Bone marrow (tissue), 2 donors: ENCODE measurements at regions not wholly inside any gene's neighbourhood (a gene's known extent, or its start where the extent isn't known, plus 50 kb on each side); places are given as distances from the start of the nearest gene placed in this dataset.
"Not testable (repeated sequence)": the region's sequence is repeated elsewhere in the genome, so short reads cannot be mapped to it uniquely, and the experiment has no call there.

Experiments used
- DNase-seq, 2 donors: peaks; one replicate each; lab custom pipeline; 2025; lab: John Stamatoyannopoulos, UW

GRCh38 chr4:54574500-54574899, 83.3 kb upstream of the KIT start:
- no peak for DNase-seq

GRCh38 chr4:54575919-54576318, 81.8 kb upstream of the KIT start:
- no peak for DNase-seq

- no peak for DNase-seq
Measured at GRCh38 chr4:54581807-54582206, 76.0 kb upstream of the KIT start.

DNA sequence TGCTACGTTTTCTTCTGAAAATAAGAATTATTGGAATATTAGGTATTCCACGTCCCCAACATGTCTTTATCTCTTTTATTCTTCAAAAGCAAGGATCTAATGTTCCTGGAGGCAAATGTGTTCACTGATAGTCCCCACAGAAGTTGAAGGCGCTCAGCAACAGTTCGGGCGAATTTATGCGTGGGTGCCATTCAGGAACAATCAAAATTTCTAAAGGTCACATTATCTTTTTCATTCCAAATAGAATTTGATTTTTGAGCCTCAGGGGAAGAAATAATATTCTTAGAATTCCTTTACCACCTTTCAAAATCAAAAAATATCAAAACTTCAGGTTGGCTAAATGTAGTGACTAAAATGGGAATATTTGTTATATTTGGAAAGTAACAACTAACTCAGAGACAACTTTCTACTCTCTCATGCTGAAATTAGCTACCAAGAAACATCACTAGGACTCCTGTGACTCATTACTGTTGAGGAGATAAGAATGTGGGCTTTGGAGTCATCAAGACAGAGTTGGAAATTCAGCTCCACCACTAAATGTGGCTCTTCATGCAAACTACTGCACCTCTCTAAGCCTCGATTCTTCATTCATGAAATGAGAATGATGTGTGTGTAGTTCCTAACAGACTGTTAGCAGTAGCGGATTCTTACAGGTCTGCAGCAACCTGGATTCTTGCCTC, 72.3 kb upstream of the KIT start:
- no peak for DNase-seq

- no peak for DNase-seq
Measured at GRCh38 chr4:54586320-54586955, 71.3 kb upstream of the KIT start.

- no peak for DNase-seq
Measured at GRCh38 chr4:54587107-54587891, 70.5 kb upstream of the KIT start.

GRCh38 chr4:54588404-54588803, 69.4 kb upstream of the KIT start:
- no peak for DNase-seq

DNA sequence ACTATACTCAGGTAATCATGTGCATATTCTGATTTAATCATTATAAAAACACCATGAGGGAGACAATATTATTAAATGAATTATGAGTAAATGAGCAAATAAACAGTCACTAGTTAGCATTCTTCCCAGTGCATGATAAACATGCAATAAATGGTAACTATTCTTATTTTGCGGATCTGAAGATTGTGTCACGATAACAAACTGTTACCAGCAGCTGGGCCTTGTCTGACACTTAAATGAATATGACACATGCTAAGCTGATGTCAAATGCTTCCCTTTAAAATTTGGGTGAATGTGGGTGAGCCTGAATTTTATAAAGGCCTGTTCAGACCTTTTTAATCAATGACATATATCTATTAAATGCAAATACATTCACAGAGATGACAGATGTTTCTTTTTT, 68.2 kb upstream of the KIT start:
- DNase-seq: no peak

- DNase-seq: no peak
Measured at GRCh38 chr4:54593795-54594322, 63.9 kb upstream of the KIT start.

DNA sequence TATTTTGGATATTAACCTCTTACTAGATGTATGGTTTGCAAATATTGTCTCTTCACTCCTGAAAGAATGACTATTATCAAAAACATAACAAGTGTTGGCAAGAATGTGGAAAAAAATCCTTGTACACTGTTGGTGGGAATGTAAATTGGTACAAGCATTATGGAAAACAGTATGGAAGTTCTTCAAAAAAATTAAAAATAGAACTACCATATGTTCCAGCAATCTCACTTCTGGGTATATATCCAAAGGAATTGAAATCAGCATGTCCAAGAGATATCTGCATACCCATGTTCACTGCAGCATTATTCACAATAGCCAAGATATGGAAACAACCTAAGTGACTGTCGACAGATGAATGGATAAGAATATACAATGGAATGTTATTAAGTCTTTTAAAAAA, 61.6 kb upstream of the KIT start:
- DNase-seq: no peak

DNA sequence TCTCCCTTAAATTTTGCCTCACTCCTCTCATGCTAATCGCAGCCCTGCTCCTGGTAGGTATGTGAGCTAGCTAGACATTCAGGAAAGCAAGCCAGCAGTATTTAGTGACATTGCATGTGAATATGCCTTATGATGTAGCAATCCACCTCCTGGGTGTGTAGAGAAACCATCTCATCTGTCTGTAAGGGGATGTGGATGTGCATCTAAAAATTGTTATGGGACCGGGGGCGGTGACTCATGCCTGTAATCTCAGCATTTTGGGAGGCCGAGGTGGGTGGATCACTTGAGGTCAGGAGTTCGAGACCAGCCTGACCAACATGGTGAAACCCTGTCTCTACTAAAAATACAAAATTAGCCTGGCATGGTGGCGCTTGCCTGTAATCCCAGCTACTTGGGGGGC, 60.1 kb upstream of the KIT start:
- DNase-seq: not testable (repeated sequence)

- DNase-seq: not testable (repeated sequence)
Measured at GRCh38 chr4:54602175-54602574, 55.6 kb upstream of the KIT start.

DNA sequence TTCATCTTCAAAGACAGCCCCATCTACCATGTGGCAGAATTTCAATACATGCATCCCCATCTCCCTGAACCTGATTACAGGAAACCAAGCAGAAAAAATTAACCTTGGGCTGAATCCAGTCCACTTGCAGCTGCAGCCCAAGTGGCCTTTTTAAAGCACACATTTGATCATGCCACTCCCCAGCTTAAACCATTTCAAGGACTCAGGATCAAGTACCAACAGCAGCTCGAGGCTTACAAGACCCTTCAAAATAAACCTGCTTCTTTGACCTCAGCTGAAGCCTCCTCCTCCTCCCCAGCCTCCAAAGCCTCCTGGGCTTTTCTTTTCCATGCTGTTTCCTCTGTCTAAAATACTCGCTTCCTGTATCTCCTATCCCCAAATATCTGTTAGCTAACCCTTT, 50.7 kb upstream of the KIT start:
- no peak for DNase-seq

DNA sequence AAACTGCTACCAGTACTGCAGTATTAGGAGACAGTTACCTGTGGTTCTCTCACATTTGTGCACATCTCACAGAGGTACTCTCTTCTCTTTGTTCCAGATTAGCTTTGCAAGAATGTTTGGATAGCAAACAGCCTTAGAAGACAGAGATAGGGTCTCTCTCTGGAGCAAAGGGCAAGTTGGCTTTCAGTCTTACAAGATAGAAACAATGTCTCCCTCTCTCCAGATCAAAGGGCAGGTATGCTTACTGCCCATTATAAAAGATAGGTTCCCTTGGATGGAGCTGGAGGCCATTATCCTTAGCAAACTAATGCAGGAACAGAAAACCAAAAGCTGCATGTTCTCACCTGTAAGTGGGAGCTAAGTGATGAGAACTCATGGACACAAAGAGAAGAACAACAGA, 50.2 kb upstream of the KIT start:
- no peak for DNase-seq
